ENCODE measurements at regions not wholly inside any gene's neighbourhood (a gene's known extent, or its start where the extent isn't known, plus 50 kb on each side); places are given as distances from the start of the nearest gene placed in this dataset.

DNA sequence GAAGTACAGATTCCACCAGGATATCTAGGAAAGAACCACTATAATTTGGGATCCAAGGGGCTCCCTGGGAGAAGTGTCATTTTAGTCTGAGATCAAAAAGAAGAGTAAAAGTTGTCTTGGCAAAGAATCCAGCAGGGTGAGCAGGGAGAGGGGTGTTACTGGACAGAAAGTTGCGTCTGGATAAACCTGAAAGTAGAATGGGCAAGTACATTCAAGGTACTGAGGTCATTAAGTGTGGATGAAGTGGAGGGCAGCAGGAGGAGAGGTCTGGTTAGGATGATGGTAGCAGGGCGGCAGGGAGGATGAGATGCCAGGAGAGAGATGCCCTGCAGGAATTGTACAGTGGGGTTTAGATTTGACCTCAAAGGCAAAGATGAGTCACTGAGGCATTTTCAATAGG, 253.3 kb downstream of the KLF13 start:
- no peak for TF ChIP-seq EP300 (IDR thresholded peaks at IDR 0.05)
- TF ChIP-seq CTCF (IDR thresholded peaks at IDR 0.05), result no peak
- TF ChIP-seq RFX5 (IDR thresholded peaks at IDR 0.05), result no peak
- TF ChIP-seq SMC3 (IDR thresholded peaks at IDR 0.05), result no peak
- no peak for TF ChIP-seq POLR2A (IDR thresholded peaks at IDR 0.05; ENCODE audit: low read length)
- no peak for TF ChIP-seq PHF8 (IDR thresholded peaks at IDR 0.05; ENCODE audit: borderline replicate concordance, low read depth)
- no peak for TF ChIP-seq HOXB13 (CRISPR knock-in tag; IDR thresholded peaks at IDR 0.05; ENCODE audit: low read depth)
- TF ChIP-seq GATA3 (IDR thresholded peaks at IDR 0.05; ENCODE audit: borderline replicate concordance), result no peak

Measured in A549 (cell line).